ENCODE measurements at regions not wholly inside any gene's neighbourhood (a gene's known extent, or its start where the extent isn't known, plus 50 kb on each side); places are given as distances from the start of the nearest gene placed in this dataset.

DNA sequence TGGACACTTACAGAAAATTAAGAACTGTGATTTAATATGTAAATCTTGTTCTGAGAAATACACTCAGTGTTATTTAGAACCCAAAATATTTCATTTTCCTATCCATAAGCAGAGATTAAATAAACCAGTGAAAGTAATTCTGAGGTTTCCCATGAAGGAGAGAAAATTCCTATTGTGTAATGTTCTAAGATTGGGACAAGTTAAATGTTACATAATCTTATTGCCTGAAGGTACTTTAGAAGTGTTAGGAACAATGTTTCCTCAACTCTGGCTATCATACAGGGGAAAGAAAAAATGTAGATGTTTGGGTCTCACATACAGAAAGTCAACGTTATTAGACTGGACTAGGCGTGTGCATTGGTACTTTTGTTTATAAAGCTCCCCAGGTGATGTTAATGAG is 281.9 kb upstream of the SYT10 start:
- 82% methylated on average over 2 of the region's 2 CpGs for WGBS (ENCODE audit: low lambda C conversion rate, missing lambda C conversion rate)
- H3K27ac ChIP-seq: no peak overlapping the region

DNA sequence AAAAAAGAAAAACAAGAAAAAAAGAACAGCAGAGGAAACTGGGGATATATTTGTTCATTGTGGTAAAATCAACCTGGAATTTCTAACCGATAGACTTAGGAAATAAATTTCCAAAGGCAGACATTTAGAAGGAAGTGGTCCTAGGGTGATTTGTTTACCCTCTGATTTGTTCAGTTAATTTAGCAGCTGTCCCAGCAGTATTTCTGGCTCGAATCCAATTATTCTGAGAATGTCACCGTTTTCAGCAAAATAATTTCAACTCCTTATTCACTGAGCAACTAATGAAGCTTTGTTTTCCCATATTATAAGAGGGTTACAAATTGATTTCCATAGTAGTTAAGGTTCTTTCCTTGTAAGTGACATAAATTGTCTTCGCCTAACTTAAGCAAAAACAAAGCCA is 285.2 kb upstream of the SYT10 start:
- Histone ChIP-seq H3K9me2 (replicated peaks; ENCODE audit: insufficient read depth) (no peaks in the 10 kb centered on the region), H3K4me1 (ENCODE audit: insufficient read depth) (no peaks in the 10 kb centered on the region), H3K4me3 (no peak overlapping the region), H3K79me2 (no peaks in the 10 kb centered on the region), H3K27me3 (no peaks in the 10 kb centered on the region), H4K20me1 (ENCODE audit: insufficient read depth, poor library complexity, severe bottlenecking) (no peaks in the 10 kb centered on the region), H3K4me2 (no peak overlapping the region), H2AFZ (no peak overlapping the region), H3K9me3 (ENCODE audit: low read depth) (no peaks in the 10 kb centered on the region), H3K36me3 (replicated peaks; ENCODE audit: insufficient read depth, low read depth) (no peaks in the 10 kb centered on the region), H3K27ac (no peak overlapping the region)
- WGBS (ENCODE audit: low lambda C conversion rate, missing lambda C conversion rate): 77% methylated on average over 4 of the region's 4 CpGs
- TF ChIP-seq EZH2 (IDR thresholded peaks at IDR 0.05; ENCODE audit: borderline replicate concordance): no peak
- TF ChIP-seq EZH2phosphoT487 (IDR thresholded peaks at IDR 0.05; ENCODE audit: low read depth, severe bottlenecking, unreplicated experiment): no peak
- no peak for DNase-seq (ENCODE audit: low spot score)

More for the DNA sequence above, 281.9 kb upstream of the SYT10 start:
- Histone ChIP-seq H3K9me3 (ENCODE audit: low read depth) (no peaks in the 10 kb centered on the region), H2AFZ (no peak overlapping the region), H3K4me1 (ENCODE audit: insufficient read depth) (no peaks in the 10 kb centered on the region), H3K36me3 (replicated peaks; ENCODE audit: insufficient read depth, low read depth) (no peaks in the 10 kb centered on the region), H3K4me3 (no peak overlapping the region), H3K9me2 (replicated peaks; ENCODE audit: insufficient read depth) (no peaks in the 10 kb centered on the region), H4K20me1 (ENCODE audit: insufficient read depth, poor library complexity, severe bottlenecking) (no peaks in the 10 kb centered on the region), H3K27me3 (no peaks in the 10 kb centered on the region), H3K4me2 (no peak overlapping the region), H3K79me2 (no peaks in the 10 kb centered on the region)
- TF ChIP-seq EZH2 (IDR thresholded peaks at IDR 0.05; ENCODE audit: borderline replicate concordance): no peak
- TF ChIP-seq, protein P1, sequence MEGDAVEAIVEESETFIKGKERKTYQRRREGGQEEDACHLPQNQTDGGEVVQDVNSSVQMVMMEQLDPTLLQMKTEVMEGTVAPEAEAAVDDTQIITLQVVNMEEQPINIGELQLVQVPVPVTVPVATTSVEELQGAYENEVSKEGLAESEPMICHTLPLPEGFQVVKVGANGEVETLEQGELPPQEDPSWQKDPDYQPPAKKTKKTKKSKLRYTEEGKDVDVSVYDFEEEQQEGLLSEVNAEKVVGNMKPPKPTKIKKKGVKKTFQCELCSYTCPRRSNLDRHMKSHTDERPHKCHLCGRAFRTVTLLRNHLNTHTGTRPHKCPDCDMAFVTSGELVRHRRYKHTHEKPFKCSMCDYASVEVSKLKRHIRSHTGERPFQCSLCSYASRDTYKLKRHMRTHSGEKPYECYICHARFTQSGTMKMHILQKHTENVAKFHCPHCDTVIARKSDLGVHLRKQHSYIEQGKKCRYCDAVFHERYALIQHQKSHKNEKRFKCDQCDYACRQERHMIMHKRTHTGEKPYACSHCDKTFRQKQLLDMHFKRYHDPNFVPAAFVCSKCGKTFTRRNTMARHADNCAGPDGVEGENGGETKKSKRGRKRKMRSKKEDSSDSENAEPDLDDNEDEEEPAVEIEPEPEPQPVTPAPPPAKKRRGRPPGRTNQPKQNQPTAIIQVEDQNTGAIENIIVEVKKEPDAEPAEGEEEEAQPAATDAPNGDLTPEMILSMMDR (IDR thresholded peaks at IDR 0.05; ENCODE audit: poor library complexity): no peak
- TF ChIP-seq EZH2phosphoT487 (IDR thresholded peaks at IDR 0.05; ENCODE audit: low read depth, severe bottlenecking, unreplicated experiment): no peak
- DNase-seq (ENCODE audit: low spot score): no peak

DNA sequence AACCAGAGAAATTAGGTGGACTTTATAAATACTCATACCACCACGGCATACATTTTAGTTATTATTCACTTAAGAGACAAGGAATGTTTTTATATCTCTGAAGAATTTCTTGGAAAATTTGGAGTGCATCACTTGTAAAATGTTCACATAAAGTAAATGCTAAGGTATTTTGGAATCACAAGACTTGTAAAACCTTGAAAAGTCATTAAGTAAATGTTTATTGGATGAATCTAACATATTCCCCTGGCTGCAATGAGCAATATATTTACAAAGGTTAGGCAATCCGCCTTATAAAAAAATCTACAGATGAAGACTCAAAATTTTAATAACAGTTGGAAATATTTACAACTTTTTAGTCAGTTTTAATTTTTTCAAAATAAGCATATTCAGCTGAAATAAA is 287.4 kb upstream of the ALG10 start:
- Histone ChIP-seq H3K9me2 (replicated peaks; ENCODE audit: insufficient read depth) (no peaks in the 10 kb centered on the region), H3K79me2 (no peaks in the 10 kb centered on the region), H3K4me1 (ENCODE audit: insufficient read depth) (no peaks in the 10 kb centered on the region), H4K20me1 (ENCODE audit: insufficient read depth, poor library complexity, severe bottlenecking) (no peaks in the 10 kb centered on the region), H3K36me3 (replicated peaks; ENCODE audit: insufficient read depth, low read depth) (no peaks in the 10 kb centered on the region), H3K9me3 (ENCODE audit: low read depth) (no peaks in the 10 kb centered on the region), H2AFZ (no peak overlapping the region), H3K4me3 (no peak overlapping the region), H3K4me2 (no peak overlapping the region), H3K27ac (no peak overlapping the region), H3K27me3 (no peaks in the 10 kb centered on the region)
- TF ChIP-seq EZH2 (IDR thresholded peaks at IDR 0.05; ENCODE audit: borderline replicate concordance) (no peak), EZH2phosphoT487 (IDR thresholded peaks at IDR 0.05; ENCODE audit: low read depth, severe bottlenecking, unreplicated experiment) (no peak)
- TF ChIP-seq, protein P1 (IDR thresholded peaks at IDR 0.05; ENCODE audit: poor library complexity): no peak
- no peak for DNase-seq (ENCODE audit: low spot score)
- WGBS (ENCODE audit: low lambda C conversion rate, missing lambda C conversion rate): 92% methylated on average over 2 of the region's 2 CpGs

DNA sequence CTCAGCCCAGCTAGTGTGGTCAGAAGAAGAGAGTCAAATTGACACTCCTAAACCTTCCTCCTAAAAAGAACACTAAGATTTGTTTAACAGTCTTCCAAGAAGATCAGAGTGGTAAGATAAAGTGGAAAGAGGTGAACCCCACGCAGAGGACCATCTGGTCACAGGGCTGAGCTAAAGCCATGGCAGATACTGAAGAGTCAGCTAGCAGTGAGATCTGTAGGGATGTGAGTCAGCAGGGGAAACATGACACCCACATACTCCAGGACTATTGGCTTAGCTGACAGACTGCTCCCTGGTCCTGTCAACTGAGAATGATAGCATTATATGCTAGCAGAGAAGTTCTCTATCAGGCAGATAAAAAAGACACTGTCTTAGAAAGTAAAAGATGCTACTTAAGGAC is 269.4 kb upstream of the ALG10 start:
- Histone ChIP-seq H2AFZ (no peak overlapping the region), H3K4me1 (ENCODE audit: insufficient read depth) (no peaks in the 10 kb centered on the region), H3K4me2 (no peak overlapping the region), H3K27ac (no peak overlapping the region), H3K36me3 (replicated peaks; ENCODE audit: insufficient read depth, low read depth) (no peaks in the 10 kb centered on the region), H3K9me2 (replicated peaks; ENCODE audit: insufficient read depth) (no peaks in the 10 kb centered on the region), H3K27me3 (no peaks in the 10 kb centered on the region), H4K20me1 (ENCODE audit: insufficient read depth, poor library complexity, severe bottlenecking) (no peaks in the 10 kb centered on the region), H3K4me3 (no peak overlapping the region), H3K9me3 (ENCODE audit: low read depth) (no peaks in the 10 kb centered on the region), H3K79me2 (no peaks in the 10 kb centered on the region)
- 36% methylated on average over 1 of the region's 1 CpG for WGBS (ENCODE audit: low lambda C conversion rate, missing lambda C conversion rate)
- no peak for DNase-seq (ENCODE audit: low spot score)
- TF ChIP-seq EZH2phosphoT487 (IDR thresholded peaks at IDR 0.05; ENCODE audit: low read depth, severe bottlenecking, unreplicated experiment) (no peak), EZH2 (IDR thresholded peaks at IDR 0.05; ENCODE audit: borderline replicate concordance) (no peak)
- TF ChIP-seq, protein P1 (IDR thresholded peaks at IDR 0.05; ENCODE audit: poor library complexity): no peak
